HEK293 (cell line): ENCODE measurements at regions not wholly inside any gene's neighbourhood (a gene's known extent, or its start where the extent isn't known, plus 50 kb on each side); places are given as distances from the start of the nearest gene placed in this dataset.

Experiments used
- CTCF ChIA-PET: fragments of 350-600 bp; formaldehyde crosslinking; extraction: SDS; loops from one replicate; lab custom pipeline; 2021; ENCODE audit warnings: antibody characterized with exemption; lab: Yijun Ruan, JAX
- POLR2A ChIA-PET: fragments of 300-600 bp; formaldehyde crosslinking; extraction: SDS; loops from one replicate; lab custom pipeline; 2020; ENCODE audit warnings: antibody characterized with exemption, inconsistent platforms; lab: Yijun Ruan, JAX
- H3K27ac ChIP-seq: fragments of 200-500 bp; sonication (Bioruptor generic); 2 replicates; pipeline ENCODE4 v1.5.1; 2014; ENCODE audit warnings: low read depth, low read length, control low read depth, inconsistent platforms; ENCODE audit errors: extremely low read depth
- H3K36me3 ChIP-seq, 2 experiments: fragments of 200-500 bp in 1 of 2; sonication (Bioruptor generic) in 1 of 2; 1 replicate in 1 of 2; 2 replicates in 1 of 2; pipeline ENCODE4 v1.5.1; 2014 to 2017; ENCODE audit warnings: inconsistent platforms in 2 of 2, low read length in 2 of 2; ENCODE audit not compliant: control insufficient read depth in 2 of 2, insufficient read depth in 1 of 2
- H3K4me1 ChIP-seq: fragments of 200-500 bp; sonication (Bioruptor generic); 2 replicates; pipeline ENCODE4 v1.5.1; 2014; ENCODE audit warnings: mild to moderate bottlenecking, low read length, inconsistent platforms; ENCODE audit not compliant: control insufficient read depth, insufficient read depth
- H3K4me3 ChIP-seq: 2 replicates; pipeline ENCODE4 v1.5.1; 2011; ENCODE audit warnings: low read depth, mild to moderate bottlenecking, control low read depth, low read length, moderate library complexity
- H3K9me3 ChIP-seq: fragments of 200-500 bp; sonication (Bioruptor generic); 2 replicates; pipeline ENCODE4 v1.5.1; 2014; ENCODE audit warnings: low read depth, low read length, inconsistent platforms; ENCODE audit not compliant: control insufficient read depth, insufficient read depth
- GLI4 ChIP-seq: fragments of 450-650 bp; formaldehyde crosslinking; IDR thresholded peaks from 2 replicates; pipeline ENCODE4 v1.5.1; 2016; ENCODE audit warnings: missing biosample characterization, missing genetic modification characterization
- GLIS1 ChIP-seq: fragments of 450-650 bp; formaldehyde crosslinking; IDR thresholded peaks from 2 replicates; pipeline ENCODE4 v1.5.1; 2016; ENCODE audit warnings: missing biosample characterization, missing genetic modification characterization
- KLF10 ChIP-seq: fragments of 450-650 bp; IDR thresholded peaks from 2 replicates; pipeline ENCODE4 v1.5.1; 2018; ENCODE audit warnings: missing biosample characterization, mild to moderate bottlenecking, missing genetic modification characterization
- SP3 ChIP-seq: fragments of 450-650 bp; formaldehyde crosslinking; IDR thresholded peaks from 2 replicates; pipeline ENCODE4 v1.5.1; 2016; ENCODE audit warnings: missing biosample characterization, missing genetic modification characterization
- TCF7L2 ChIP-seq: IDR thresholded peaks from 2 replicates; pipeline ENCODE4 v1.6.1; 2011; ENCODE audit warnings: low read depth, mild to moderate bottlenecking, inconsistent platforms, low read length, moderate library complexity, borderline replicate concordance
- TRIM28 ChIP-seq: IDR thresholded peaks from 2 replicates; pipeline ENCODE4 v1.6.1; 2011; ENCODE audit warnings: low read length, control low read depth, borderline replicate concordance
- YY1 ChIP-seq: fragments of 450-650 bp; formaldehyde crosslinking; IDR thresholded peaks from 2 replicates; pipeline ENCODE4 v1.5.1; 2018; ENCODE audit warnings: missing biosample characterization, missing genetic modification characterization
- ZBTB21 ChIP-seq: fragments of 450-650 bp; formaldehyde crosslinking; IDR thresholded peaks from 2 replicates; pipeline ENCODE4 v1.5.1; 2017; ENCODE audit warnings: missing biosample characterization, missing genetic modification characterization
- ZNF311 ChIP-seq: fragments of 450-650 bp; formaldehyde crosslinking; IDR thresholded peaks from 2 replicates; pipeline ENCODE4 v1.5.1; 2017; ENCODE audit warnings: missing biosample characterization, missing genetic modification characterization, borderline replicate concordance
- ZNF341 ChIP-seq: fragments of 450-650 bp; formaldehyde crosslinking; IDR thresholded peaks from 2 replicates; pipeline ENCODE4; 2016; ENCODE audit warnings: low read depth, missing biosample characterization, missing genetic modification characterization
- ZNF544 ChIP-seq: fragments of 450-650 bp; formaldehyde crosslinking; IDR thresholded peaks from 2 replicates; pipeline ENCODE4 v1.5.0; 2017; ENCODE audit warnings: missing biosample characterization, missing genetic modification characterization
- ZNF610 ChIP-seq: fragments of 450-650 bp; formaldehyde crosslinking; IDR thresholded peaks from 2 replicates; pipeline ENCODE4 v1.5.1; 2016; ENCODE audit warnings: missing biosample characterization, missing genetic modification characterization, borderline replicate concordance
- ZNF670 ChIP-seq: fragments of 450-650 bp; formaldehyde crosslinking; IDR thresholded peaks from 2 replicates; pipeline ENCODE4 v1.5.1; 2016; ENCODE audit warnings: missing biosample characterization, missing genetic modification characterization, low read depth
- TF ChIP-seq, protein P1 (sequence below): fragments of 450-650 bp; formaldehyde crosslinking; IDR thresholded peaks from 2 replicates; pipeline ENCODE4 v1.5.1; 2016; ENCODE audit warnings: missing biosample characterization, missing genetic modification characterization
- TF ChIP-seq, protein P2 (sequence below): fragments of 450-650 bp; formaldehyde crosslinking; IDR thresholded peaks from 2 replicates; pipeline ENCODE4 v1.5.1; 2016; ENCODE audit warnings: missing biosample characterization, missing genetic modification characterization
- TF ChIP-seq, protein P3 (sequence below): fragments of 450-650 bp; formaldehyde crosslinking; IDR thresholded peaks from 2 replicates; pipeline ENCODE4 v1.5.1; 2016; ENCODE audit warnings: missing biosample characterization, missing genetic modification characterization
- TF ChIP-seq, protein P4 (sequence below): fragments of 450-650 bp; formaldehyde crosslinking; IDR thresholded peaks from 2 replicates; pipeline ENCODE4 v1.5.1; 2016; ENCODE audit warnings: missing biosample characterization, missing genetic modification characterization

DNA sequence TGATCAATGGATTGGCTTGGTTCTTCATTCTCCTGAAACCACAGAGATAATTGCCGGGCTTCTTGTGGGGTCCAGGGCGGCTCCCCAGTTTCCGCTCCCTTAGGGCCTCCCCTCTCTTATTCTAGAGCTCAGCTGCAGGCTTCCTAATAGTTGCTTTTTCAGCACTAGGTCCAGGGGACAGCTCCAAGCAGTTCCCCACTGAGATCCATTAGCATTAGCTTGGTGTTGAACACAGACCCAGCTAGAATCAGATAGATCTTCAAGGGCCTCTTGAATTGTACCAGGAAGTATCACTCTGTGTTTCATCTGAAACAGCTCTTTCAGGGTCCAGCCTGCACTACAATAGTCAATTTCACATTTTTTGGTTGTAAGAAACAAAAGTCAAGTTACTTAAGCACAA, 238.7 kb downstream of the SEC23IP start:
- no peaks in the 10 kb centered on the region for H3K4me1 ChIP-seq
- ChIA-PET CTCF (interaction anchor here (0.9 kb wide), 1 partner anchor 504 kb away, joined by 3 read pairs; no protein-coding TSS in a partner anchor), POLR2A (interaction anchor here (0.6 kb wide), 1 partner anchor 979 kb away, joined by 5 read pairs; no protein-coding TSS in a partner anchor)
- no peaks in the 10 kb centered on the region for H3K36me3 ChIP-seq
- H3K27ac ChIP-seq, result no peak overlapping the region
- no peaks in the 10 kb centered on the region for H3K9me3 ChIP-seq
- no peak for TF ChIP-seq TRIM28
- TF ChIP-seq TCF7L2, result no peak
- TF ChIP-seq, protein P1, sequence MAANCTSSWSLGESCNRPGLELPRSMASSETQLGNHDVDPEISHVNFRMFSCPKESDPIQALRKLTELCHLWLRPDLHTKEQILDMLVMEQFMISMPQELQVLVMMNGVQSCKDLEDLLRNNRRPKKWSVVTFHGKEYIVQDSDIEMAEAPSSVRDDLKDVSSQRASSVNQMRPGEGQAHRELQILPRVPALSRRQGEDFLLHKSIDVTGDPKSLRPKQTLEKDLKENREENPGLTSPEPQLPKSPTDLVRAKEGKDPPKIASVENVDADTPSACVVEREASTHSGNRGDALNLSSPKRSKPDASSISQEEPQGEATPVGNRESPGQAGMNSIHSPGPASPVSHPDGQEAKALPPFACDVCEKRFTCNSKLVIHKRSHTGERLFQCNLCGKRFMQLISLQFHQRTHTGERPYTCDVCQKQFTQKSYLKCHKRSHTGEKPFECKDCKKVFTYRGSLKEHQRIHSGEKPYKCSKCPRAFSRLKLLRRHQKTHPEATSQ (tag by site-specific recombination), result no peak
- no peak for TF ChIP-seq ZNF544 (tag by site-specific recombination)
- TF ChIP-seq ZNF610 (tag by site-specific recombination), result no peak
- TF ChIP-seq, protein P2, sequence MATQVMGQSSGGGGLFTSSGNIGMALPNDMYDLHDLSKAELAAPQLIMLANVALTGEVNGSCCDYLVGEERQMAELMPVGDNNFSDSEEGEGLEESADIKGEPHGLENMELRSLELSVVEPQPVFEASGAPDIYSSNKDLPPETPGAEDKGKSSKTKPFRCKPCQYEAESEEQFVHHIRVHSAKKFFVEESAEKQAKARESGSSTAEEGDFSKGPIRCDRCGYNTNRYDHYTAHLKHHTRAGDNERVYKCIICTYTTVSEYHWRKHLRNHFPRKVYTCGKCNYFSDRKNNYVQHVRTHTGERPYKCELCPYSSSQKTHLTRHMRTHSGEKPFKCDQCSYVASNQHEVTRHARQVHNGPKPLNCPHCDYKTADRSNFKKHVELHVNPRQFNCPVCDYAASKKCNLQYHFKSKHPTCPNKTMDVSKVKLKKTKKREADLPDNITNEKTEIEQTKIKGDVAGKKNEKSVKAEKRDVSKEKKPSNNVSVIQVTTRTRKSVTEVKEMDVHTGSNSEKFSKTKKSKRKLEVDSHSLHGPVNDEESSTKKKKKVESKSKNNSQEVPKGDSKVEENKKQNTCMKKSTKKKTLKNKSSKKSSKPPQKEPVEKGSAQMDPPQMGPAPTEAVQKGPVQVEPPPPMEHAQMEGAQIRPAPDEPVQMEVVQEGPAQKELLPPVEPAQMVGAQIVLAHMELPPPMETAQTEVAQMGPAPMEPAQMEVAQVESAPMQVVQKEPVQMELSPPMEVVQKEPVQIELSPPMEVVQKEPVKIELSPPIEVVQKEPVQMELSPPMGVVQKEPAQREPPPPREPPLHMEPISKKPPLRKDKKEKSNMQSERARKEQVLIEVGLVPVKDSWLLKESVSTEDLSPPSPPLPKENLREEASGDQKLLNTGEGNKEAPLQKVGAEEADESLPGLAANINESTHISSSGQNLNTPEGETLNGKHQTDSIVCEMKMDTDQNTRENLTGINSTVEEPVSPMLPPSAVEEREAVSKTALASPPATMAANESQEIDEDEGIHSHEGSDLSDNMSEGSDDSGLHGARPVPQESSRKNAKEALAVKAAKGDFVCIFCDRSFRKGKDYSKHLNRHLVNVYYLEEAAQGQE (tag by site-specific recombination), result peak; percentile 96
- peak; percentile 18; the same call in 1 of the 2 replicates for TF ChIP-seq GLIS1 (tag by site-specific recombination)
- TF ChIP-seq, all 188 proteins: peak for 2
- no peak overlapping the region for H3K4me3 ChIP-seq

DNA sequence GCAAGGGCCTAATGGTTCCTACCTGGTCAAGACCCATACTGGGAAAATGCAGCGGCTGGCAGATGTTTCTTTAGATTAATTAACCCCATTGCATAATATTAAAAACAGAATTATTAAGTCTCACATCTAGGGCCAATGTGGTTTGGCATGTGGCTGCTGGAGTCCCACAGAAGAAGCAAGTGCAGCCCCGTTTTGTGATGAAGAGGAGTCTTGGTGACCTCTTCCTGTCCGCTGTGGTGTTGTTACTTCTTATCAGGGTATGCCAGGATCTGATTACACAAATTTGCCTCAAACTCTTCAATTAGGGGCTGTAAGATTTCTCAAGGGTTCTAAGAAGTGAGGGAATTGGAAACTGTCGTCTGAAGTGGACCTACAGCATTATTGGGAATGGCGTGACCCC, 240.3 kb downstream of the SEC23IP start:
- no peaks in the 10 kb centered on the region for H3K4me1 ChIP-seq
- TF ChIP-seq SP3 (tag by site-specific recombination), result no peak
- TF ChIP-seq ZNF670, result no peak
- TF ChIP-seq YY1 (tag by site-specific recombination), result no peak
- TF ChIP-seq ZNF311, result no peak
- no peak for TF ChIP-seq ZBTB21
- no peak for TF ChIP-seq KLF10 (tag by site-specific recombination)
- no peak for TF ChIP-seq ZNF341 (tag by site-specific recombination)
- TF ChIP-seq, protein P3, sequence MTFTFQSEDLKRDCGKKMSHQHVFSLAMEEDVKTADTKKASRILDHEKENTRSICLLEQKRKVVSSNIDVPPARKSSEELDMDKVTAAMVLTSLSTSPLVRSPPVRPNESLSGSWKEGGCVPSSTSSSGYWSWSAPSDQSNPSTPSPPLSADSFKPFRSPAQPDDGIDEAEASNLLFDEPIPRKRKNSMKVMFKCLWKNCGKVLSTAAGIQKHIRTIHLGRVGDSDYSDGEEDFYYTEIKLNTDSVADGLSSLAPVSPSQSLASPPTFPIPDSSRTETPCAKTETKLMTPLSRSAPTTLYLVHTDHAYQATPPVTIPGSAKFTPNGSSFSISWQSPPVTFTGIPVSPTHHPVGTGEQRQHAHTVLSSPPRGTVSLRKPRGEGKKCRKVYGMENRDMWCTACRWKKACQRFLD (tag by site-specific recombination), result no peak
- TF ChIP-seq, protein P4, sequence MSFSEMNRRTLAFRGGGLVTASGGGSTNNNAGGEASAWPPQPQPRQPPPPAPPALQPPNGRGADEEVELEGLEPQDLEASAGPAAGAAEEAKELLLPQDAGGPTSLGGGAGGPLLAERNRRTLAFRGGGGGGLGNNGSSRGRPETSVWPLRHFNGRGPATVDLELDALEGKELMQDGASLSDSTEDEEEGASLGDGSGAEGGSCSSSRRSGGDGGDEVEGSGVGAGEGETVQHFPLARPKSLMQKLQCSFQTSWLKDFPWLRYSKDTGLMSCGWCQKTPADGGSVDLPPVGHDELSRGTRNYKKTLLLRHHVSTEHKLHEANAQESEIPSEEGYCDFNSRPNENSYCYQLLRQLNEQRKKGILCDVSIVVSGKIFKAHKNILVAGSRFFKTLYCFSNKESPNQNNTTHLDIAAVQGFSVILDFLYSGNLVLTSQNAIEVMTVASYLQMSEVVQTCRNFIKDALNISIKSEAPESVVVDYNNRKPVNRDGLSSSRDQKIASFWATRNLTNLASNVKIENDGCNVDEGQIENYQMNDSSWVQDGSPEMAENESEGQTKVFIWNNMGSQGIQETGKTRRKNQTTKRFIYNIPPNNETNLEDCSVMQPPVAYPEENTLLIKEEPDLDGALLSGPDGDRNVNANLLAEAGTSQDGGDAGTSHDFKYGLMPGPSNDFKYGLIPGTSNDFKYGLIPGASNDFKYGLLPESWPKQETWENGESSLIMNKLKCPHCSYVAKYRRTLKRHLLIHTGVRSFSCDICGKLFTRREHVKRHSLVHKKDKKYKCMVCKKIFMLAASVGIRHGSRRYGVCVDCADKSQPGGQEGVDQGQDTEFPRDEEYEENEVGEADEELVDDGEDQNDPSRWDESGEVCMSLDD (tag by site-specific recombination), result no peak
- TF ChIP-seq GLI4 (tag by site-specific recombination), result no peak
- no peaks in the 10 kb centered on the region for H3K36me3 ChIP-seq
- POLR2A ChIA-PET, result no interaction called here
- no peak overlapping the region for H3K27ac ChIP-seq
- no peak overlapping the region for H3K4me3 ChIP-seq
- no peaks in the 10 kb centered on the region for H3K9me3 ChIP-seq
- CTCF ChIA-PET, result no interaction called here
